K562 (cell line): ENCODE measurements at regions not wholly inside any gene's neighbourhood (a gene's known extent, or its start where the extent isn't known, plus 50 kb on each side); places are given as distances from the start of the nearest gene placed in this dataset.

Source experiments
- CREBBP ChIP-seq: IDR thresholded peaks from one replicate; pipeline ENCODE4 v1.6.1; 2012; ENCODE audit warnings: low read depth, mild to moderate bottlenecking, control low read depth, inconsistent platforms, low read length
- DIDO1 ChIP-seq: fragments of 450-650 bp; IDR thresholded peaks from 2 replicates; pipeline ENCODE4 v1.6.1; 2016; ENCODE audit warnings: low read depth, missing biosample characterization, missing genetic modification characterization
- JUND ChIP-seq, 2 experiments: IDR thresholded peaks; 2 replicates in 1 of 2; 3 replicates in 1 of 2; pipeline ENCODE4 v1.6.1; 2011; ENCODE audit warnings: borderline replicate concordance in 2 of 2, low read depth in 2 of 2, low read length in 2 of 2, improper control_type of control experiment in 1 of 2, missing biosample characterization in 1 of 2, missing genetic modification characterization in 1 of 2, missing genetic modification reagents in 1 of 2
- KLF6 ChIP-seq: fragments of 250-450 bp; sonication (Bioruptor Pico); IDR thresholded peaks from 2 replicates; pipeline ENCODE4 v1.4.0; 2020; ENCODE audit warnings: mild to moderate bottlenecking, moderate library complexity, borderline replicate concordance
- MYC ChIP-seq, 2 experiments: fragments of 250-450 bp in 1 of 2; sonication (Bioruptor Pico) in 1 of 2; IDR thresholded peaks; 2 replicates each; pipeline versions ENCODE4 v1.5.1 to v1.6.1; 2012 to 2021; ENCODE audit warnings: low read depth in 2 of 2, borderline replicate concordance in 1 of 2, improper control_type of control experiment in 1 of 2, low read length in 1 of 2, mild to moderate bottlenecking in 1 of 2, moderate library complexity in 1 of 2
- NELFE ChIP-seq: IDR thresholded peaks from 2 replicates; pipeline ENCODE4 v1.6.1; 2011; ENCODE audit warnings: mild to moderate bottlenecking; ENCODE audit not compliant: insufficient read depth, insufficient read length
- RBM14 ChIP-seq: fragments of 200-400 bp; formaldehyde crosslinking; IDR thresholded peaks from 2 replicates; pipeline ENCODE4 v1.6.1; 2018; ENCODE audit warnings: low read depth, mild to moderate bottlenecking, low read length, moderate library complexity, borderline replicate concordance; ENCODE audit not compliant: insufficient read depth
- RHOXF2B ChIP-seq: fragments of 250-450 bp; sonication (Bioruptor Pico); conservative IDR thresholded peaks from 2 replicates; pipeline ENCODE4 v1.5.1; 2021
- SMC3 ChIP-seq: conservative IDR thresholded peaks from 2 replicates; pipeline ENCODE4 v1.6.1; 2011; ENCODE audit warnings: low read depth, low read length, improper control_type of control experiment; ENCODE audit not compliant: insufficient read depth
- SPI1 ChIP-seq: IDR thresholded peaks from 2 replicates; pipeline ENCODE4 v1.6.1; 2011; ENCODE audit warnings: low read depth, low read length, control low read depth, borderline replicate concordance
- TFAP4 ChIP-seq: sonication (generic); formaldehyde crosslinking; IDR thresholded peaks from 2 replicates; pipeline ENCODE4 v1.8.0; 2022; ENCODE audit warnings: missing genetic modification reagents, mild to moderate bottlenecking, moderate library complexity, borderline replicate concordance
- THAP7 ChIP-seq: fragments of 250-450 bp; sonication (Bioruptor Pico); IDR thresholded peaks from 2 replicates; pipeline ENCODE4 v1.5.0; 2021
- ZNF347 ChIP-seq: fragments of 450-650 bp; formaldehyde crosslinking; IDR thresholded peaks from 2 replicates; pipeline ENCODE4 v1.4.0; 2020; ENCODE audit warnings: low read depth, mild to moderate bottlenecking, moderate library complexity
- ZNF444 ChIP-seq: fragments of 250-450 bp; sonication (Bioruptor Pico); IDR thresholded peaks from 2 replicates; pipeline ENCODE4 v1.4.0; 2020; ENCODE audit warnings: mild to moderate bottlenecking, moderate library complexity
- ZNF668 ChIP-seq: fragments of 250-450 bp; sonication (Bioruptor Pico); IDR thresholded peaks from 2 replicates; pipeline ENCODE4 v1.8.0; 2022; ENCODE audit warnings: mild to moderate bottlenecking, inconsistent platforms
- TF ChIP-seq, protein P1 (sequence below): fragments of 450-650 bp; IDR thresholded peaks from 2 replicates; pipeline ENCODE4 v1.6.1; 2017; ENCODE audit warnings: antibody characterized with exemption, mild to moderate bottlenecking
- TF ChIP-seq, protein P2 (sequence below): sonication (generic); formaldehyde crosslinking; IDR thresholded peaks from 2 replicates; pipeline ENCODE4 v1.8.0; 2023; ENCODE audit warnings: mild to moderate bottlenecking, missing genetic modification reagents

GRCh38 chr1:14438127-14438769 lies 160.2 kb upstream of the KAZN start (continued):
- TF ChIP-seq DIDO1 (no peak), THAP7 (no peak), SPI1 (no peak), ZNF444 (CRISPR knock-in tag) (no peak), NELFE (no peak), MYC (IDR thresholded peaks at IDR 0.05; ENCODE audit: low read depth, low read length) (no peak), MYC (CRISPR knock-in tag; IDR thresholded peaks at IDR 0.05; ENCODE audit: borderline replicate concordance, low read depth) (no peak), ZNF668 (CRISPR knock-in tag) (no peak), RHOXF2B (CRISPR knock-in tag) (0 out of 2 replicates have a peak, but pooled peaks have one; percentile 40), RBM14 (no peak), JUND (IDR thresholded peaks at IDR 0.05; ENCODE audit: borderline replicate concordance, low read depth, low read length) (no peak), JUND (tag; IDR thresholded peaks at IDR 0.05; ENCODE audit: borderline replicate concordance, low read depth, low read length) (no peak), TFAP4 (CRISPR knock-in tag) (no peak), ZNF347 (CRISPR knock-in tag) (no peak), SMC3 (no peak), KLF6 (no peak), CREBBP (no peak)
- TF ChIP-seq, protein P1, sequence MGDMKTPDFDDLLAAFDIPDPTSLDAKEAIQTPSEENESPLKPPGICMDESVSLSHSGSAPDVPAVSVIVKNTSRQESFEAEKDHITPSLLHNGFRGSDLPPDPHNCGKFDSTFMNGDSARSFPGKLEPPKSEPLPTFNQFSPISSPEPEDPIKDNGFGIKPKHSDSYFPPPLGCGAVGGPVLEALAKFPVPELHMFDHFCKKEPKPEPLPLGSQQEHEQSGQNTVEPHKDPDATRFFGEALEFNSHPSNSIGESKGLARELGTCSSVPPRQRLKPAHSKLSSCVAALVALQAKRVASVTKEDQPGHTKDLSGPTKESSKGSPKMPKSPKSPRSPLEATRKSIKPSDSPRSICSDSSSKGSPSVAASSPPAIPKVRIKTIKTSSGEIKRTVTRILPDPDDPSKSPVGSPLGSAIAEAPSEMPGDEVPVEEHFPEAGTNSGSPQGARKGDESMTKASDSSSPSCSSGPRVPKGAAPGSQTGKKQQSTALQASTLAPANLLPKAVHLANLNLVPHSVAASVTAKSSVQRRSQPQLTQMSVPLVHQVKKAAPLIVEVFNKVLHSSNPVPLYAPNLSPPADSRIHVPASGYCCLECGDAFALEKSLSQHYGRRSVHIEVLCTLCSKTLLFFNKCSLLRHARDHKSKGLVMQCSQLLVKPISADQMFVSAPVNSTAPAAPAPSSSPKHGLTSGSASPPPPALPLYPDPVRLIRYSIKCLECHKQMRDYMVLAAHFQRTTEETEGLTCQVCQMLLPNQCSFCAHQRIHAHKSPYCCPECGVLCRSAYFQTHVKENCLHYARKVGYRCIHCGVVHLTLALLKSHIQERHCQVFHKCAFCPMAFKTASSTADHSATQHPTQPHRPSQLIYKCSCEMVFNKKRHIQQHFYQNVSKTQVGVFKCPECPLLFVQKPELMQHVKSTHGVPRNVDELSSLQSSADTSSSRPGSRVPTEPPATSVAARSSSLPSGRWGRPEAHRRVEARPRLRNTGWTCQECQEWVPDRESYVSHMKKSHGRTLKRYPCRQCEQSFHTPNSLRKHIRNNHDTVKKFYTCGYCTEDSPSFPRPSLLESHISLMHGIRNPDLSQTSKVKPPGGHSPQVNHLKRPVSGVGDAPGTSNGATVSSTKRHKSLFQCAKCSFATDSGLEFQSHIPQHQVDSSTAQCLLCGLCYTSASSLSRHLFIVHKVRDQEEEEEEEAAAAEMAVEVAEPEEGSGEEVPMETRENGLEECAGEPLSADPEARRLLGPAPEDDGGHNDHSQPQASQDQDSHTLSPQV = no peak
- TF ChIP-seq, protein P2, sequence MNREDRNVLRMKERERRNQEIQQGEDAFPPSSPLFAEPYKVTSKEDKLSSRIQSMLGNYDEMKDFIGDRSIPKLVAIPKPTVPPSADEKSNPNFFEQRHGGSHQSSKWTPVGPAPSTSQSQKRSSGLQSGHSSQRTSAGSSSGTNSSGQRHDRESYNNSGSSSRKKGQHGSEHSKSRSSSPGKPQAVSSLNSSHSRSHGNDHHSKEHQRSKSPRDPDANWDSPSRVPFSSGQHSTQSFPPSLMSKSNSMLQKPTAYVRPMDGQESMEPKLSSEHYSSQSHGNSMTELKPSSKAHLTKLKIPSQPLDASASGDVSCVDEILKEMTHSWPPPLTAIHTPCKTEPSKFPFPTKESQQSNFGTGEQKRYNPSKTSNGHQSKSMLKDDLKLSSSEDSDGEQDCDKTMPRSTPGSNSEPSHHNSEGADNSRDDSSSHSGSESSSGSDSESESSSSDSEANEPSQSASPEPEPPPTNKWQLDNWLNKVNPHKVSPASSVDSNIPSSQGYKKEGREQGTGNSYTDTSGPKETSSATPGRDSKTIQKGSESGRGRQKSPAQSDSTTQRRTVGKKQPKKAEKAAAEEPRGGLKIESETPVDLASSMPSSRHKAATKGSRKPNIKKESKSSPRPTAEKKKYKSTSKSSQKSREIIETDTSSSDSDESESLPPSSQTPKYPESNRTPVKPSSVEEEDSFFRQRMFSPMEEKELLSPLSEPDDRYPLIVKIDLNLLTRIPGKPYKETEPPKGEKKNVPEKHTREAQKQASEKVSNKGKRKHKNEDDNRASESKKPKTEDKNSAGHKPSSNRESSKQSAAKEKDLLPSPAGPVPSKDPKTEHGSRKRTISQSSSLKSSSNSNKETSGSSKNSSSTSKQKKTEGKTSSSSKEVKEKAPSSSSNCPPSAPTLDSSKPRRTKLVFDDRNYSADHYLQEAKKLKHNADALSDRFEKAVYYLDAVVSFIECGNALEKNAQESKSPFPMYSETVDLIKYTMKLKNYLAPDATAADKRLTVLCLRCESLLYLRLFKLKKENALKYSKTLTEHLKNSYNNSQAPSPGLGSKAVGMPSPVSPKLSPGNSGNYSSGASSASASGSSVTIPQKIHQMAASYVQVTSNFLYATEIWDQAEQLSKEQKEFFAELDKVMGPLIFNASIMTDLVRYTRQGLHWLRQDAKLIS (CRISPR knock-in tag) = no peak
